ENCODE measurements at regions not wholly inside any gene's neighbourhood (a gene's known extent, or its start where the extent isn't known, plus 50 kb on each side); places are given as distances from the start of the nearest gene placed in this dataset.
"Not testable (repeated sequence)": the region's sequence is repeated elsewhere in the genome, so short reads cannot be mapped to it uniquely, and the experiment has no call there.

- no peak for DNase-seq
- Histone ChIP-seq H3K36me3 (no peaks in the 10 kb centered on the region), H3K4me1 (no peaks in the 10 kb centered on the region), H3K4me3 (no peak overlapping the region), H3K9me3 (no peaks in the 10 kb centered on the region), H3K27ac (no peak overlapping the region), H3K27me3 (ENCODE audit: low read depth) (no peaks in the 10 kb centered on the region)
- TF ChIP-seq CTCF (IDR thresholded peaks at IDR 0.05) = no peak
- intact Hi-C loops (cut with DNase I) = no loop called here
- no peak for ATAC-seq
Observed at GRCh38 chr2:58476556-58476955, 235.4 kb upstream of the FANCL start.

- ATAC-seq (no peak), DNase-seq (no peak)
- Histone ChIP-seq H3K27ac (no peak overlapping the region), H3K36me3 (no peaks in the 10 kb centered on the region), H3K4me1 (no peaks in the 10 kb centered on the region), H3K9me3 (no peaks in the 10 kb centered on the region), H3K4me3 (no peak overlapping the region), H3K27me3 (ENCODE audit: low read depth) (no peaks in the 10 kb centered on the region)
- no peak for TF ChIP-seq CTCF (IDR thresholded peaks at IDR 0.05)
- intact Hi-C loops (cut with DNase I) = no loop called here
Observed at GRCh38 chr2:58475756-58476155, 234.6 kb upstream of the FANCL start.

- Histone ChIP-seq H3K4me3 (no peak overlapping the region), H3K27me3 (ENCODE audit: low read depth) (no peaks in the 10 kb centered on the region), H3K9me3 (no peaks in the 10 kb centered on the region), H3K4me1 (no peaks in the 10 kb centered on the region), H3K36me3 (no peaks in the 10 kb centered on the region), H3K27ac (no peak overlapping the region)
- DNase-seq (no peak), ATAC-seq (no peak)
- no peak for TF ChIP-seq CTCF (IDR thresholded peaks at IDR 0.05)
- intact Hi-C loops (cut with DNase I) = no loop called here
Observed at GRCh38 chr2:58473165-58473564, 232.0 kb upstream of the FANCL start.

- no peak for ATAC-seq
- TF ChIP-seq CTCF (IDR thresholded peaks at IDR 0.05) = no peak
- no peaks in the 10 kb centered on the region for H3K4me1 ChIP-seq
Observed at GRCh38 chr2:58466804-58467203, 225.7 kb upstream of the FANCL start.

GRCh38 chr2:58466021-58466420 is 224.9 kb upstream of the FANCL start:
- ATAC-seq; H3K9me3 ChIP-seq; H3K4me3 ChIP-seq; intact Hi-C loops (cut with DNase I); H3K27me3 ChIP-seq (ENCODE audit: low read depth); H3K27ac ChIP-seq; H3K36me3 ChIP-seq; DNase-seq; H3K4me1 ChIP-seq: not testable (repeated sequence)

More at GRCh38 chr2:58466804-58467203, 225.7 kb upstream of the FANCL start:
- Histone ChIP-seq H3K4me3 (no peak overlapping the region), H3K27ac (no peak overlapping the region), H3K36me3 (no peaks in the 10 kb centered on the region), H3K9me3 (no peaks in the 10 kb centered on the region), H3K27me3 (ENCODE audit: low read depth) (no peaks in the 10 kb centered on the region)
- intact Hi-C loops (cut with DNase I) = no loop called here
- DNase-seq = no peak

- H3K4me1 ChIP-seq = no peaks in the 10 kb centered on the region
- ATAC-seq (no peak), DNase-seq (no peak)
- H3K27me3 ChIP-seq (ENCODE audit: low read depth) = no peaks in the 10 kb centered on the region
- intact Hi-C loops (cut with DNase I) = no loop called here
- no peak overlapping the region for H3K4me3 ChIP-seq
- H3K27ac ChIP-seq = no peak overlapping the region
- H3K36me3 ChIP-seq = no peaks in the 10 kb centered on the region
- TF ChIP-seq CTCF (IDR thresholded peaks at IDR 0.05) = no peak
- H3K9me3 ChIP-seq = no peaks in the 10 kb centered on the region
Observed at GRCh38 chr2:58460670-58461069, 219.5 kb upstream of the FANCL start.
